Ovary (tissue), 3 donors: ENCODE measurements at regions not wholly inside any gene's neighbourhood (a gene's known extent, or its start where the extent isn't known, plus 50 kb on each side); places are given as distances from the start of the nearest gene placed in this dataset.

ENCODE experiments used
- EP300 ChIP-seq: sonication (generic); formaldehyde crosslinking; IDR thresholded peaks from one replicate; pipeline ENCODE4 v1.6.1; 2017; ENCODE audit warnings: antibody characterized with exemption
- TF ChIP-seq, protein P1 (sequence below), 3 donors: fragments of 450-650 bp in 2 of 3; fragments of 200-600 bp in 1 of 3; IDR thresholded peaks; one replicate each; pipeline versions ENCODE4 v1.5.1 to v1.8.0; 2016 to 2022; ENCODE audit warnings: antibody characterized with exemption in 3 of 3, mild to moderate bottlenecking in 1 of 3
- donor health status: DM: no; HTN: no; CAD: no.

- TF ChIP-seq EP300 = no peak
- TF ChIP-seq, protein P1, sequence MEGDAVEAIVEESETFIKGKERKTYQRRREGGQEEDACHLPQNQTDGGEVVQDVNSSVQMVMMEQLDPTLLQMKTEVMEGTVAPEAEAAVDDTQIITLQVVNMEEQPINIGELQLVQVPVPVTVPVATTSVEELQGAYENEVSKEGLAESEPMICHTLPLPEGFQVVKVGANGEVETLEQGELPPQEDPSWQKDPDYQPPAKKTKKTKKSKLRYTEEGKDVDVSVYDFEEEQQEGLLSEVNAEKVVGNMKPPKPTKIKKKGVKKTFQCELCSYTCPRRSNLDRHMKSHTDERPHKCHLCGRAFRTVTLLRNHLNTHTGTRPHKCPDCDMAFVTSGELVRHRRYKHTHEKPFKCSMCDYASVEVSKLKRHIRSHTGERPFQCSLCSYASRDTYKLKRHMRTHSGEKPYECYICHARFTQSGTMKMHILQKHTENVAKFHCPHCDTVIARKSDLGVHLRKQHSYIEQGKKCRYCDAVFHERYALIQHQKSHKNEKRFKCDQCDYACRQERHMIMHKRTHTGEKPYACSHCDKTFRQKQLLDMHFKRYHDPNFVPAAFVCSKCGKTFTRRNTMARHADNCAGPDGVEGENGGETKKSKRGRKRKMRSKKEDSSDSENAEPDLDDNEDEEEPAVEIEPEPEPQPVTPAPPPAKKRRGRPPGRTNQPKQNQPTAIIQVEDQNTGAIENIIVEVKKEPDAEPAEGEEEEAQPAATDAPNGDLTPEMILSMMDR (IDR thresholded peaks at IDR 0.05) = no peak
Observed at GRCh38 chrX:128335671-128336070, 283.5 kb upstream of the ACTRT1 start.
